ENCODE measurements at regions not wholly inside any gene's neighbourhood (a gene's known extent, or its start where the extent isn't known, plus 50 kb on each side); places are given as distances from the start of the nearest gene placed in this dataset.

- TF ChIP-seq, protein P1, sequence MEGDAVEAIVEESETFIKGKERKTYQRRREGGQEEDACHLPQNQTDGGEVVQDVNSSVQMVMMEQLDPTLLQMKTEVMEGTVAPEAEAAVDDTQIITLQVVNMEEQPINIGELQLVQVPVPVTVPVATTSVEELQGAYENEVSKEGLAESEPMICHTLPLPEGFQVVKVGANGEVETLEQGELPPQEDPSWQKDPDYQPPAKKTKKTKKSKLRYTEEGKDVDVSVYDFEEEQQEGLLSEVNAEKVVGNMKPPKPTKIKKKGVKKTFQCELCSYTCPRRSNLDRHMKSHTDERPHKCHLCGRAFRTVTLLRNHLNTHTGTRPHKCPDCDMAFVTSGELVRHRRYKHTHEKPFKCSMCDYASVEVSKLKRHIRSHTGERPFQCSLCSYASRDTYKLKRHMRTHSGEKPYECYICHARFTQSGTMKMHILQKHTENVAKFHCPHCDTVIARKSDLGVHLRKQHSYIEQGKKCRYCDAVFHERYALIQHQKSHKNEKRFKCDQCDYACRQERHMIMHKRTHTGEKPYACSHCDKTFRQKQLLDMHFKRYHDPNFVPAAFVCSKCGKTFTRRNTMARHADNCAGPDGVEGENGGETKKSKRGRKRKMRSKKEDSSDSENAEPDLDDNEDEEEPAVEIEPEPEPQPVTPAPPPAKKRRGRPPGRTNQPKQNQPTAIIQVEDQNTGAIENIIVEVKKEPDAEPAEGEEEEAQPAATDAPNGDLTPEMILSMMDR (conservative IDR thresholded peaks at IDR 0.05 in 1 of 2, IDR thresholded peaks at IDR 0.05 in 1 of 2; ENCODE audit: extremely low read depth in 1 of 2, insufficient read depth in 1 of 2, low read depth in 1 of 2, low read length in 2 of 2) = no peak
- TF ChIP-seq EZH2 (IDR thresholded peaks at IDR 0.05; ENCODE audit: borderline replicate concordance, low read length) = no peak
Observed at GRCh38 chr12:47023953-47024352, 55.5 kb upstream of the PCED1B start.

All from mammary epithelial cell (primary cell).